GM12875 (cell line): ENCODE measurements at regions not wholly inside any gene's neighbourhood (a gene's known extent, or its start where the extent isn't known, plus 50 kb on each side); places are given as distances from the start of the nearest gene placed in this dataset.

Experiments
- H3K4me3 ChIP-seq: one replicate; pipeline ENCODE4 v1.5.1; 2011; ENCODE audit warnings: low read depth, low read length, control low read depth
- CTCF ChIP-seq: IDR thresholded peaks from 2 replicates; pipeline ENCODE4 v1.5.1; 2011; ENCODE audit warnings: low read depth, mild to moderate bottlenecking, control low read depth, inconsistent platforms, low read length, moderate library complexity, borderline replicate concordance; ENCODE audit not compliant: insufficient read depth

- no peak overlapping the region for H3K4me3 ChIP-seq
- no peak for TF ChIP-seq CTCF
Observed at GRCh38 chr5:117230375-117230774, 655.8 kb upstream of the SEMA6A start.

DNA sequence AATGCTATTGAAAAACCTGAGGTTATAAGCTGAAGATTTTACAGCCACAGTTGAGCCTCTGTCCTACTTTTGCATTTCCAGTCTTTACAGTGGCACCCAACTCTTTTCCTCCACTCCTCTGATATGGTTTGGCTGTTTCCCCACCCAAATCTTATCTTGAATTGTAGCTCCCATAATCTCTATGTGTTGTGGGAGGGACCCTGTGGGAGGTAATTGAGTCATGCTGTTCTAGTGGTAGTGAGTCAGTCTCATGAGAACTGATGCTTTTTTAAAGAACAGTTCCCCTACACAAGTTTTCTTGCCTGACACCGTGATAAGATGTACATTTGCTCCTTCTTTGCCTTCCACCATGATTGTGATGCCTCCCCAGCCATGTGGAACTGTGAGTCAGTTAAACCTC, 646.1 kb upstream of the SEMA6A start:
- TF ChIP-seq CTCF, result no peak
- H3K4me3 ChIP-seq, result no peak overlapping the region

DNA sequence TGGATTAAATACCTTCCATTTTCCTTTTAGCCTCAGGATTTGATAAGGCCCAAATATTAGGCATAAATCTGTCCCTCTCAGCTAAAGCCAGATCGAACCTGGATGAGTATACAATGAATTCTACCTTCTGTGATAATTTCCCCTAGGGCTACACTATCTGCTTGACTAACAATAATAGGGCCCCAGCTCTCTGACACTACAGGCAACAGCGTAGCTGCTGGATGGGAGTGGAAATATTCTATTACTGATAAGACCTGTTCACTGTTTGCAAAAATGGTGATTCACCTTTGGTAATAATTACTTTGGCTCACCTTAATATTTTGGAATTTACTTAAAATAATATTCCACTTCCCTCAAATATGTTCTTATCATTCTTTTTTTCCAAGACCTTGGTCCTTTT, 644.2 kb upstream of the SEMA6A start:
- TF ChIP-seq CTCF, result no peak
- H3K4me3 ChIP-seq, result no peak overlapping the region

DNA sequence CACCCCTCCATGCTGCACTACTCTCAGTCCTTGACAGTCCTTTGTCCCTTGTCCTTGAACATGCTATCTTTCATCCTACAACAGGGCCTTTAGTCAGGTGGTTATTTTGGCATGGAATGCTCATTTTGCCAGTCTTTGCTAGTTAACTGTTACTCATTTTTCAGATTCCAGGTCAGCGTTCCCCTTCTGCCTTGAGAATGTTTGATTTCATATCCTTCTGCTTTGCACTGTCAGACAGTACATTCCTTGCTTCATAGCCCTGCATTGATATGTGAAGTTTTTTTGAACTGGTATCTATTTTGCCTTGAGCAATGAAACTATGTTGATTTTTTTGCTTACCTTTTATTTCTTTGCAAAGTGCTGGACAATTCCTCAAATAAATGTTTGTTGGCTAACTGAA, 638.2 kb upstream of the SEMA6A start:
- TF ChIP-seq CTCF, result no peak
- H3K4me3 ChIP-seq, result no peak overlapping the region

GRCh38 chr5:117210796-117211195, 636.2 kb upstream of the SEMA6A start:
- no peak for TF ChIP-seq CTCF
- no peak overlapping the region for H3K4me3 ChIP-seq

DNA sequence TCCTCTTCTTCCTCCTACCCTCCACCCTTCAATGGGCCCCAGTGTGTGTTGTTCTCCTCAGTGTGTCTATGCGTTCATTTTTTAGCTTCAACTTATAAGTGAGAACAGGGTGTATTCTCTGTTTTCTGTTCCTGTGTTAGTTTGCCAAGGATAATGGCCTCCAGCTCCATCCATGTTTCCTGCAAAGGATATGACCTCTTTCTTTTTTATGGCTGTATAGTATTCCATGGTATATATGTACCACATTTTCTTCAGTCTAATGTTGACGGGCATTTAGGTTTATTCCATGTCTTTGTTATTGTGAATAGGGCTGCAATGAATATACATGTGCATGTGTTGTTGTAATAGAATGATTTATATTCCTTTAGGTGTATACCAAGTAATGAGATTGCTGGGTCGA, 634.9 kb upstream of the SEMA6A start:
- TF ChIP-seq CTCF, result no peak
- no peak overlapping the region for H3K4me3 ChIP-seq

GRCh38 chr5:117207088-117207668, 632.6 kb upstream of the SEMA6A start:
- no peak for TF ChIP-seq CTCF
- H3K4me3 ChIP-seq, result no peak overlapping the region
